GM23338 (cell line): ENCODE measurements at regions not wholly inside any gene's neighbourhood (a gene's known extent, or its start where the extent isn't known, plus 50 kb on each side); places are given as distances from the start of the nearest gene placed in this dataset.

Experiments used
- CTCF ChIP-seq, 2 experiments: fragments of 200-600 bp in 1 of 2; sonication (generic) in 1 of 2; conservative IDR thresholded peaks; 2 replicates each; pipeline versions ENCODE4 v1.5.1 to v1.6.1; 2016 to 2017; ENCODE audit warnings: antibody characterized with exemption in 2 of 2, low read depth in 2 of 2, mild to moderate bottlenecking in 2 of 2, moderate library complexity in 1 of 2
- ETS1 ChIP-seq: IDR thresholded peaks from 2 replicates; pipeline ENCODE4 v1.6.1; 2016; ENCODE audit warnings: antibody characterized with exemption
- EZH2 ChIP-seq: fragments of 200-600 bp; sonication (generic); IDR thresholded peaks from one replicate; pipeline ENCODE4 v1.8.0; 2017; ENCODE audit warnings: antibody characterized with exemption, mild to moderate bottlenecking, low read depth; ENCODE audit not compliant: unreplicated experiment
- NANOG ChIP-seq: IDR thresholded peaks from 2 replicates; pipeline ENCODE4 v1.6.1; 2016; ENCODE audit warnings: antibody characterized with exemption, borderline replicate concordance
- POLR2AphosphoS5 ChIP-seq: IDR thresholded peaks from 2 replicates; pipeline ENCODE4 v1.6.1; 2016; ENCODE audit warnings: antibody characterized with exemption, low read depth
- REST ChIP-seq: IDR thresholded peaks from one replicate; pipeline ENCODE4 v1.6.1; 2018; ENCODE audit warnings: antibody characterized with exemption; ENCODE audit not compliant: unreplicated experiment

GRCh38 chr6:1233924-1234323, 78.0 kb upstream of the FOXQ1 start:
- TF ChIP-seq CTCF (conservative IDR thresholded peaks at IDR 0.05; ENCODE audit: low read depth in 2 of 2): no peak
- no peak for TF ChIP-seq NANOG
- TF ChIP-seq POLR2AphosphoS5: no peak
- TF ChIP-seq EZH2: no peak
- TF ChIP-seq REST: no peak
- TF ChIP-seq ETS1: no peak
